ENCODE measurements at regions not wholly inside any gene's neighbourhood (a gene's known extent, or its start where the extent isn't known, plus 50 kb on each side); places are given as distances from the start of the nearest gene placed in this dataset.

GRCh38 chr4:129167640-129168260 is 71.8 kb downstream of the C4orf33 start:
- DNase-seq, result peak; percentile 27

DNA sequence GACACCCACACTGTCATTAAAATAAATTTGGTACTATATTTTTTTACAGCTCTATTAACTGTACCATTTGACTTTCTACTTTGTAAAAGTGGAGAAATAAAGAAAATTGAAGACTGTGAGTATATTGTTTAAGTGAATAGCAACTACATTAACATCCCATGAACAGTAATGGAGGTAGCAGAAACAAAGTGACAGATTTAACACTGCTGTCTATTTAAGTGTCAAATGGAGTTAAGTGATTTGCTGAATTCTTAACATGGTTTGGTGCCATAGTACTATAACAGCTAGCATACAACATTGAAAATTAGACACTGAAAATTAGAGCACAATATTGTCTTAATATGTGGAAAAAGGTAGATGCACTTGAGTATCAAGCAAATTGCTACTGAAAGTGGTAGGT is 76.2 kb downstream of the C4orf33 start:
- DNase-seq, result no peak

DNA sequence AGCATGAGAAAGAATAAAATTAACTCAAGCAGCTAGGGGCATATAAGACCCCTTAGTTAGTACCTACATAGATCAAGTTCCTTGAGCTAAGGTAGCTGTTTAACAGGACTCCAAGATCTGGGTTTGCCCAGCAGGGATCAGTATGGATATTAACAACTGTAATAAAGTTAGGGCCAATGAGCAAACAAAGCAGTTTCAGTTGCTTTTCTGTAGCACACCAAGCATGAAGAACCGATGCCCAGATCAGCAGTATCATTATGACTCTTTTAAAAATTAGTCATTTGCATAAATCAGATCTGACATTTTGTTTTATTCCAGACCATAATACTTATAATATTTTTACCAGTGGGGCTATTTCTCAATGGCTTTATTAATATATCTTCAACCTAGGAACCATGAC is 80.9 kb downstream of the C4orf33 start:
- DNase-seq, result no peak

- DNase-seq, result no peak
Measured at GRCh38 chr4:129179276-129179675, 83.3 kb downstream of the C4orf33 start.

- DNase-seq, result no peak
Measured at GRCh38 chr4:129189630-129190029, 93.7 kb downstream of the C4orf33 start.

GRCh38 chr4:129193357-129194100 is 97.6 kb downstream of the C4orf33 start:
- no peak for DNase-seq

DNA sequence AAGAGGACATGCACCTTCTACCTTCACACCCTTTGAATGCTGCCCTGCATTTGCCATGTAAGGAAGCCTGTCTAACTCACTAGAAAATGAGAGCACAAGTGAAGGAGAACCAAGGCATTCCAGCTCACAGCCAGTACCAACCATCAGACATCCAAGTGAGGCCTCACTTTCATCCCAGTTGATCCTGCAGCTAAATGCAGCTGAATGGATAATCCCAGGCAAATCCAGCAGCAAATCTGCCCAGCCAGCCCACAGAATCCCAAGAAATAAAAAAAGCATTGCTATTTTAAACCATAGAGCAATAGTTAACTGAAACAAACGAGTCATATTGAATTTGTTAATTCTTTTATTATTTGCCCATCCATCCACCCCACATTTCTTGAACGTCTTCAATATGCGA is 112.5 kb downstream of the C4orf33 start:
- no peak for DNase-seq

DNA sequence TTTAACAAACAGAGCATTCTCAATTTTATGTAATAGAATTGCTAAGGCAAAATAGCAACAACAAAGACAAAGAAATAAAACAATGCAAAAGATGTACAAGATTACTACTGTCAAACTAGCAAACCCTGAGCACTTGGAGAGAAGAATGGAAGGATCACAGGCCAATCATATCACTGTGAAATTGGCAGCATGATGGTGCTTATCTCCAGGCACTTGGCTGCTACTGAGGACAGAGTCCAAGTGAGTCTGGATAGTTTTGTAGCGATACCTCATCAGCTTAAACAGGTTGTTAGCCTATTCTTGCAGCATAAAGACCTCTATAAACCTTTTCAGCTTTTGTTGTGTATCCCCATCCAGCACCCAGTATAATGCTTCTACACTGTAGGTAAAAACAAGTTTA is 117.7 kb downstream of the C4orf33 start:
- no peak for DNase-seq

- DNase-seq, result peak; percentile 60
Measured at GRCh38 chr4:129218360-129218759, 122.4 kb downstream of the C4orf33 start.

- no peak for DNase-seq
Measured at GRCh38 chr4:129218897-129219296, 122.9 kb downstream of the C4orf33 start.

GRCh38 chr4:129220254-129220653 is 124.3 kb downstream of the C4orf33 start:
- DNase-seq, result no peak

DNA sequence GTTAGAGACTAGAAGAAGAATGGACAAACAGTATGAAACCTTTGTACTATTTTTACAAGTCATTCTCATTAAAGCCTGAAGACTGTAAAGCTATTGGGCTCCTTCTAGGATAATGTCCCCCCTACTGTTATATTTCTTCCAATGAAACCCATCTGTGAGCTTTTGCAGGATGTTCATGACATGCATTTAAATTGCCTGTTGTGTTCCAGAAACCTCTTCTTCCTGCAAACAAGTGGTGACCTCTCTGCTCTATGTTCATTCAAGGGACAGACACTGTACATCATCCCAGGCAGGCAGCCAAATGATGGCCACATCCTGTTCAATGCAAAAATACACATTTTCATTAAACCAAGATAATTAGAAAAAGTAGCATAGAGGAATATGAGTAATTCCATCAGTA is 128.0 kb downstream of the C4orf33 start:
- DNase-seq, result no peak

GRCh38 chr4:129230846-129231245 is 134.9 kb downstream of the C4orf33 start:
- DNase-seq, result no peak

DNA sequence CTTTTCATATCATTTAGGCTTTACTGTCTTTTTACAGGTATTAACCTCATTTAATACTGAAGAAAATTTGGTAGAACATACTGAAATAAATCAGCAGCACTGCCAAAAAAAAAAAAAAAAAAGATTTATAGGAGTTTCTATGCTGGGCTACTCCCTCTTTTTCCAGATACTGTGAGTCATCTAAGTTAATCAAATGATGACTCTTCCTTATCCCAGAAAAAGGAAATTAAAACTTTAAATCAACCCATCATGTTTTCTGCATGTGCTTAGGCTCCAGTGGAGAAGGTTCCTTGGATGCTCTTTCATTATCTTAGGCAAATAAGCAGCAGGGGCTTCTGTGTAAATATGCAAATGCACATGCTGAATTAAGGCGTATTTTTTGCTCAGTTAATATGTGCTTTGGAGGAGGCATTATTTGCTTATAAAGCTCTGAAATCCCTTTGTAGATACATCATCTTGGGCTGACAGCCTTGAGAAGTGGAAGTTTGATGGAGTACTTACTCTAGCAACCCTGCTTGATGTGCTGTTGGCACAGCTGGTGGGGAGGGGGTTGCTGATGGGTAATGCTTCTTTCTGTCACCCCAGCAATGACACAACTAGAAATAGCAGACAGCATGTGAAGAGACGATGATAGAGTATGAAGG is 136.1 kb downstream of the C4orf33 start:
- no peak for DNase-seq

DNA sequence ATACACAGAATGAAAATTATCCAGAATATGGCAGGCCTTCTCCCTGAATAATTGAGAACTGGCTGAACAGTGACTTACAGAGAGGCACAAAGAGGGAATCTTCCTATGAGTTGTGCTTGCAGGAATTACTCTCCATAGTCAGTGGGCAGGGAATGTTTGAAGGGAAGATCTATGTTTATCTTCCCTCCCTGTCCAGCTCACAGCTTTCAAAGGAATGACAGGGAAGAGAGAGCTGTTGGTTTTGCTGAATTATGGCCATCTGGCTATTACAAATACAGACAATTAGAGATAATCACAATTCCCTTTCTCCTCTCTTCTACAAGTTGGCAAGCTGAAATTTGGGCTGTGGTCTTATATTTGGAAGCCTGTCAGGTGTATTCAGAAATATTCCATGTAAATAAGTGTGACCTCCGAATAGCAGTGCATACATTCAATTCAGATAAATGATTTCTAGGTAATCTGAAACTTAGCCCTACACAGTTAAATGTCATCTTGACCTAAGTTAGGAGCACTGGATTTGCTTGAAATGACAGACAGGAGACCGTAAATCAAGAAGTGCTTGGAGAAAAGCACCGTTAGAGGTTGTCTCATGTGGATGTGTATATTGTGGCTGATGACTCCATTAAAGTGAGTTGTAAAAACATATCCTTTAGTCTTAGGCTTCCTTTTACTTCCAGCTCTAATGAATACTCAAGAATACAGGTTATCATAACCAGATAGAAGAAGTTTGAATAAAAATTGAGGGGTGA is 136.8 kb downstream of the C4orf33 start:
- DNase-seq, result no peak

DNA sequence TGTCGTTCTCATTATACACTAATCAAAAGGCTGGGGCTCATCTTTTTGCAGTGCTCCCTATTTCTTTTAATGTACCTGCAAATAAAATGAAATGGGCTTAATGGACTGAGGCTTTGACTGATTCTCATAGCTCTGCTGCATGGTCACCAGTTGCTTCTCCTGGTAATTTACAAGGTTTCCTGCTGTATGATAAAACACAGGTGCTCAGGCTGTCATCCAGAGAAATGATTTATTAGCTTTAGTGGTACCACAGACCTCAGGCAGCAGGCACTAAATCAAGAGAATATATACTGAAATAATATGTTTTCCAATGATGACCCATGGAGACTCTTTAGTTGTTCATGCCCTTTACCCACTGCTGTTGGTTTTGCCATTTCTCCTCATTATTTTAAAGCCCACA is 137.7 kb downstream of the C4orf33 start:
- no peak for DNase-seq

DNA sequence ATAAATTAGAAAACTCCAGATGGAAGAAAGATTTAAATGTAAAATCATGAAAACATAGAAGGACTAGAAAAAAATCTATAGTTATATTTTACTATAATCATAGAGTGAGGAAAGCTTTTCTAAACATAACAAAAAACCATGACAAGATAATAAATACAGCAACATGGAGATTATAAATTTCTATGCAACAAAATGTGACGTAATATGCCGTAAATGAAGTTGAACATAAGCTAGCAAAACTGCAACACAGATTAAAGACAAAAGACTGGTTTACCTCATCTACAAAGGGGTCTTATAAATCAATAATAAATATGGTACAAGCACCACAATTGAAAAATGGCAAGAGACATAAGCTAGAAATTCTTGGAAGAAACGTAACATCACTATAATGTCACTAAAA is 140.4 kb downstream of the C4orf33 start:
- no peak for DNase-seq

DNA sequence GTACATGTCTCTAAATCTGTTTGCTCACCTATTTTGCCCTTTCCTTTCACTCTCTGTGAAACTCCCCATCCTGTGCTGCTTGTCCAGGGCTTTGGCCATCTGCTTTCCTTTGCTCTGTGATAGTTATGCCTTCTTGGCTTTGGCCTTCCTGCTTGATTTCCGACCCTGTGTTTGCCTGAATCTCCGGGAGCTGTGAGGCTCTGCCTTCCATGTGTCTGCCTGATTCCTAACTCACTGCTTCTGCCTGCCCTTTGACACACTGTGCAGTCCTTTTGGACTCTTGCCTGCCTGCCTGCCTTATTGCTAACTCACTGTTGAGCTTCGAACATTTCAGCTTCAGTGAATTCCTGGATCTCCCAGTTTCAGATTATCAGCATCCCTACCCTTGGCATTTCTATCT is 143.1 kb downstream of the C4orf33 start:
- DNase-seq, result no peak

DNA sequence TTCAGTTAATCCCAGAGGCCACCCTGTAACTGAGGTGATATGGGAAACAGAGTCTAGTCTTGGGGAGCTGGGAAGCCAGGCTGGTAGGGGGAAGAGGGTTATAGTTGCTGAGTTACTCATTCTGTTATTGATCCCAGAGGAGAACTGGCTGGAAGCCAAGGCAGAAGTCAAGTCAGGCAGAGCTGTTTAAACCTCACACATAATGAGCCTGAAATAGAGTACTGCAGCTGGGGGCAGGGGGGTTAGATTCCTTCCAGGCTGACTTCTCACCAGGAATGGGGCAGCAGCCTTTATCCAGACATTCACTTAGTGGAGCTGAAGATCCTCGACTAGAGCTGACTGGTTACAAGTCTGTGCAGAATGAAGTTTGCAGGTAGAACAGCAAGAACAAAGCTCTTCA is 144.9 kb downstream of the C4orf33 start:
- DNase-seq, result no peak

DNA sequence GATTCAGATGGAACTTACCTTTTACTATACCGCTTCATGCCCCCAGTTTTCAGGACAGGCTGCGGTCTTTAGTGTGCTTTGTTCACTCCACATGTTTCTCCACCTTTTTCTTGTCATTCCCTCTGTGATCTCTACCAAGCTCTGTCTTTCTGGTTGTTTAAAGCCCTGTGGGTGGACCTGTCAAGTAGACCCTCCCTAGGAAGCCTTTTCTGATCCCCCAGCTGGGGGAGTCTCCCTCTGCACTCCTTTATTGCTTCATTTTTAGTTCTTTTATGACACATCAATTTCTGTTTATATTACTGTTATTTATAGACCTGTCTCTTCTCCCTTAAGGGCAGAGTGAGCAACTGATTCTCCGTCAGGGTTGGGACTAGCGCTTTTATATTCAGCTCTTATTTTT is 150.2 kb downstream of the C4orf33 start:
- DNase-seq, result no peak

- DNase-seq, result no peak
Measured at GRCh38 chr4:129246910-129247461, 151.0 kb downstream of the C4orf33 start.

DNA sequence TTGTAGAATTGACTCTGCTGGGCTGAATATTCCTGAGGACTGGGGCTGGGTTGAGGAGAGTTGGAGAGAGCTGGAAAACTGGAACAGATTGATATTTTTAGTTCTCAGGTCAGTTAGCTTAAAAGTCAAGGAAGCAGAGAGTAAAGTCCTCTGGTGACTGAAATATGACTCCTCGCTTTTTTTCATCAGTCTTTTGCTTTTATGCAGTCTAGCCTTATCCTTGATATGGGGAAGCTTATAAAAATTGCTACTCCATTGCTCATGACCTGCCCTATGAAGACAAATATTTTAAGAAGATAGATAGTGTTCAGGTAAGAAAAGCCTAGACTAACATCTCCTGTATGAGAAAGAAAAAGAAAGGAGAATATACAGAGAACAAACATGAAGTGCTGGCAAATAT is 152.7 kb downstream of the C4orf33 start:
- DNase-seq, result no peak

GRCh38 chr4:129254126-129254525 is 158.2 kb downstream of the C4orf33 start:
- DNase-seq, result no peak
